Subcutaneous abdominal adipose tissue (tissue), 5 donors: ENCODE measurements at regions not wholly inside any gene's neighbourhood (a gene's known extent, or its start where the extent isn't known, plus 50 kb on each side); places are given as distances from the start of the nearest gene placed in this dataset.

Experiments
- H3K27ac ChIP-seq: one replicate; pipeline ENCODE4 v1.7.0; 2013; ENCODE audit warnings: low read depth, mild to moderate bottlenecking, inconsistent platforms, low read length, moderate library complexity
- H3K27me3 ChIP-seq, 5 donors: one replicate each; pipeline ENCODE4 v1.7.0; 2013; ENCODE audit warnings: low read length in 5 of 5, inconsistent platforms in 1 of 5; ENCODE audit not compliant: control insufficient read depth in 5 of 5, insufficient read depth in 4 of 5
- H3K36me3 ChIP-seq, 5 donors: one replicate each; pipeline ENCODE4 v1.7.0; 2013; ENCODE audit warnings: low read length in 5 of 5; ENCODE audit not compliant: control insufficient read depth in 5 of 5, insufficient read depth in 5 of 5
- H3K4me1 ChIP-seq, 5 donors: one replicate each; pipeline ENCODE4 v1.7.0; 2013; ENCODE audit warnings: low read length in 5 of 5, mild to moderate bottlenecking in 3 of 5, moderate library complexity in 1 of 5; ENCODE audit not compliant: control insufficient read depth in 5 of 5, insufficient read depth in 5 of 5
- H3K4me3 ChIP-seq, 5 donors: one replicate each; pipeline ENCODE4 v1.7.0; 2013; ENCODE audit warnings: low read length in 5 of 5, low read depth in 1 of 5
- H3K9ac ChIP-seq, 5 donors: one replicate each; pipeline ENCODE4 v1.7.0; 2013; ENCODE audit warnings: low read length in 5 of 5, mild to moderate bottlenecking in 4 of 5, moderate library complexity in 3 of 5
- H3K9me3 ChIP-seq, 5 donors: one replicate each; pipeline ENCODE4 v1.7.0; 2013; ENCODE audit warnings: low read length in 5 of 5; ENCODE audit not compliant: control insufficient read depth in 5 of 5
- donor health status: healthy.
- donor health status: healthy.
- donor health status: healthy.
- donor health status: healthy.
- donor health status: healthy.

- H3K27ac ChIP-seq, result no peak overlapping the region
- H3K9me3 ChIP-seq, result peaks cover 6 to 21% (median 15%) of the 10 kb centered on the region in 5 donors
- H3K4me1 ChIP-seq, result no peaks in the 10 kb centered on the region
- H3K36me3 ChIP-seq, result no peaks in the 10 kb centered on the region
- peaks cover 0 to 11% (median 6%) of the 10 kb centered on the region in 5 donors for H3K27me3 ChIP-seq
- H3K4me3 ChIP-seq, result no peak overlapping the region
- no peak overlapping the region for H3K9ac ChIP-seq
Measured at GRCh38 chr1:37281354-37281753, 193.0 kb upstream of the ZC3H12A start.

DNA sequence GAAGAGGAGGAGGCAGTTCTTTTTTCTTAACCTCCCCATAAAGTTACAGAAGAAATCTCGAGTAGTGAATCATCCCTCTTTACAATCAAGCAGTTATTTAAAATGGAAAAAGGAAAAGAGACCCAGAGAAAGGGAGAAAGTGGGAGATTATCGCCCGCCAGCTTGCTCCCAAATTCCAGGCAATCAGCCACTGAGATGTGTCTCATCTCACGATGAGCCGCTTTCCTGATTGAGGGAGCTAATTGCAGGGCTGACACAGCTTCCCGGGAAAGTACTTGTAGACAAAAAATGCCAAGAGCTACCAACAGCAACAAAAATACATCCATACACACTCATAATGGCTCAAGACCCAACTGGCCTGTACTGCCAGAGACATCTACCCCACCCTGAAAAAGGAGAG, 191.6 kb upstream of the ZC3H12A start:
- Histone ChIP-seq H3K4me3 (no peak overlapping the region), H3K9ac (no peak overlapping the region), H3K27ac (no peak overlapping the region), H3K9me3 (peaks cover 6 to 21% (median 15%) of the 10 kb centered on the region in 5 donors), H3K27me3 (peaks cover 0 to 11% (median 3%) of the 10 kb centered on the region in 5 donors), H3K36me3 (no peaks in the 10 kb centered on the region), H3K4me1 (no peaks in the 10 kb centered on the region)

GRCh38 chr1:37284053-37284452, 190.3 kb upstream of the ZC3H12A start:
- Histone ChIP-seq H3K36me3 (no peaks in the 10 kb centered on the region), H3K9ac (no peak overlapping the region), H3K27me3 (peaks cover 0 to 7% (median 3%) of the 10 kb centered on the region in 5 donors), H3K4me3 (no peak overlapping the region), H3K9me3 (peaks cover 6 to 21% (median 15%) of the 10 kb centered on the region in 5 donors), H3K27ac (no peak overlapping the region), H3K4me1 (no peaks in the 10 kb centered on the region)

GRCh38 chr1:37286881-37287280, 187.5 kb upstream of the ZC3H12A start:
- no peak overlapping the region for H3K27ac ChIP-seq
- peaks cover 0 to 4% (median 0%) of the 10 kb centered on the region in 5 donors for H3K9me3 ChIP-seq
- H3K9ac ChIP-seq, result no peak overlapping the region
- H3K4me3 ChIP-seq, result no peak overlapping the region
- H3K36me3 ChIP-seq, result no peaks in the 10 kb centered on the region
- H3K27me3 ChIP-seq, result peaks cover 0 to 8% (median 4%) of the 10 kb centered on the region in 5 donors
- H3K4me1 ChIP-seq, result no peaks in the 10 kb centered on the region

GRCh38 chr1:37288900-37289299, 185.5 kb upstream of the ZC3H12A start:
- Histone ChIP-seq H3K4me3 (no peak overlapping the region), H3K9ac (no peak overlapping the region), H3K9me3 (peaks cover 0 to 4% (median 0%) of the 10 kb centered on the region in 5 donors), H3K36me3 (no peaks in the 10 kb centered on the region), H3K27ac (no peak overlapping the region), H3K27me3 (peaks cover 0 to 12% (median 10%) of the 10 kb centered on the region in 5 donors), H3K4me1 (no peaks in the 10 kb centered on the region)

GRCh38 chr1:37290718-37291117, 183.7 kb upstream of the ZC3H12A start:
- no peaks in the 10 kb centered on the region for H3K36me3 ChIP-seq
- H3K4me3 ChIP-seq, result no peak overlapping the region
- H3K9ac ChIP-seq, result no peak overlapping the region
- H3K27me3 ChIP-seq, result peaks cover 0 to 18% (median 17%) of the 10 kb centered on the region in 5 donors
- no peak overlapping the region for H3K27ac ChIP-seq
- H3K9me3 ChIP-seq, result no peaks in the 10 kb centered on the region
- H3K4me1 ChIP-seq, result no peaks in the 10 kb centered on the region

DNA sequence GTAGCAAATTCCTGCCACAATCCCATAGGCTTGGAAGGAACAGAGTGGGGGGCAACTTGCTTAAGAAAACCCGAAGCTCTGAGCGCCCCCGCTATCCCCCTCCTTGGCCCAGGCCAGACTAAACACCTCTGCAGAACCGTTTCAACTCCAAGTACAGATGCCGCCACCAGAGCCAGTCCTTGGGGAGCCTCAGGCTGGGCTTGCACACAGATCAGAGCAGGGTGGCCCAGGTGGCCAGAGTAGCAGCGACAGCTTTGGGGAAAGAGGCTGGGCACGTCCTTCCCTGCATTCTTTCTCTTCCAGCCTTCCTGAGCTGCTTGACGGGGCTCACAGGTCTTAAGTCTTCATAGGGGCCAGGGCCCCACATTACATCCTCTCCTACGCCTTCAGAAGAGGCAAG, 181.6 kb upstream of the ZC3H12A start:
- H3K36me3 ChIP-seq, result no peaks in the 10 kb centered on the region
- H3K9me3 ChIP-seq, result no peaks in the 10 kb centered on the region

DNA sequence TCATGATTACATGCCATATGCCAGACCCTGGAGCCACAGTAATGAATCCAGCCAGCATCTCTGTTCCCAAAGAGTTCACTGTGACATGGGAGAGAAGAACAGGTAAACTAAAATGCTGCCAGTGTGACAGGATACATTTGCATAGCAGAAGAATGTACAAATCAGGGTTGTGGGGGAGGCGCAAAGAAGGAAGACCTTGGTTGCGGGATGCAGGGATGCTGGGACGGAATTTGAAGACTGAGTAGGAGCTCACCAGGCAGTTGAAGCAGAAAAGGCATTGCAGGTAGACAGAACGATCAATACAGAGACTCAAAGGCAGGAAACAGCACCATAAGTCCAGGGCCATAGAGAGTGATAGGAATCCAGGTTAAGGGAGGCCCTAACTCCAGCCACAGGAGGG, 180.3 kb upstream of the ZC3H12A start:
- Histone ChIP-seq H3K4me3 (no peak overlapping the region), H3K4me1 (no peaks in the 10 kb centered on the region), H3K9me3 (no peaks in the 10 kb centered on the region), H3K9ac (no peak overlapping the region), H3K36me3 (no peaks in the 10 kb centered on the region), H3K27me3 (peaks cover 6 to 37% (median 37%) of the 10 kb centered on the region in 5 donors), H3K27ac (no peak overlapping the region)

More for the DNA sequence above, 181.6 kb upstream of the ZC3H12A start:
- Histone ChIP-seq H3K27ac (no peak overlapping the region), H3K4me3 (no peak overlapping the region), H3K27me3 (peaks cover 3 to 29% (median 26%) of the 10 kb centered on the region in 5 donors), H3K9ac (no peak overlapping the region), H3K4me1 (no peaks in the 10 kb centered on the region)

- Histone ChIP-seq H3K4me1 (no peaks in the 10 kb centered on the region), H3K9me3 (no peaks in the 10 kb centered on the region), H3K4me3 (no peak overlapping the region), H3K27ac (no peak overlapping the region), H3K27me3 (peaks cover 6 to 41% (median 40%) of the 10 kb centered on the region in 5 donors), H3K36me3 (no peaks in the 10 kb centered on the region), H3K9ac (no peak overlapping the region)
Measured at GRCh38 chr1:37294529-37294928, 179.9 kb upstream of the ZC3H12A start.

DNA sequence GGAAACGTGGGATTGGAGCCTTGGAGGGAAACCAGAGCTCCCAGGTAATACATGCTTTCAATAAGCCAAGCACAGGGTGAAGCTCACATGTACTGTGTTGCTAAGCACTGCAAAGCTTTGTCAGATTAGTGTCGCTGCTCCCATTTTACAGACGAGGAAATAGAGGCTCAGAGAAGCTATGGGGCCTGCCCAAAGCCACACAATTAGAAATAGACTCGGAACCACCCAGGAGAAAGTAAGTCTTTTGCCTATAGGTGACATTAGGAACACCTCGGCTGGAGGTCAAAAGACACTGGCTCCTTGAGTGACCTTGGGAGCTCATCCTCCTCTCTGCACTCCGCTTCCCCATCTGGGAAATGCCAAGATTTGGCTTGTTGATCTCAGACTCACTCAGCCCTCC, 175.6 kb upstream of the ZC3H12A start:
- no peaks in the 10 kb centered on the region for H3K9me3 ChIP-seq
- no peak overlapping the region for H3K27ac ChIP-seq
- peaks cover 6 to 49% (median 44%) of the 10 kb centered on the region in 5 donors for H3K27me3 ChIP-seq
- H3K4me3 ChIP-seq, result no peak overlapping the region
- H3K4me1 ChIP-seq, result no peaks in the 10 kb centered on the region
- no peak overlapping the region for H3K9ac ChIP-seq
- no peaks in the 10 kb centered on the region for H3K36me3 ChIP-seq

DNA sequence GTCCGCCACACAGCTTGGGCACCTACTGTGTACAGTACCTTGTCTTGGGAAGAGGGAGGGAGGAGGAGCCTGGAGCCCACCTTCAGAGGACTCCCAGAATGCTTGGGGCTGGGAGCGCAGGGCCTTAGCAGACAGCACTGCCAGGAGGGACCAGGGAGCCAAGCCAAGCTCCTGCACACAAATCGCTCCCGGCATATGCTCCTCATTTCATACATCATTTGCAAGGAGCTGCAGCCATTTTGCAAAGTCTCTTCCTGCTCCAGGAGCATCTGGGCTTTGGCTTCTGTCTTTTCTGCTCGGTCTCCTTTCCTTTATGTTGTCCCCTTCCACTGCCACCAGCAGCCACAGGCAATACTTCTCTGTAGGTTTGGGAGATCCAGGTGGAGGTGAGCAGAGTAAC, 175.2 kb upstream of the ZC3H12A start:
- Histone ChIP-seq H3K9me3 (no peaks in the 10 kb centered on the region), H3K36me3 (no peaks in the 10 kb centered on the region), H3K9ac (no peak overlapping the region), H3K27ac (no peak overlapping the region), H3K4me3 (no peak overlapping the region), H3K4me1 (no peaks in the 10 kb centered on the region), H3K27me3 (peaks cover 6 to 46% (median 42%) of the 10 kb centered on the region in 5 donors)
